HEK293 (cell line): ENCODE measurements at regions not wholly inside any gene's neighbourhood (a gene's known extent, or its start where the extent isn't known, plus 50 kb on each side); places are given as distances from the start of the nearest gene placed in this dataset.

Experiments
- CTCF ChIP-seq: fragments of 450-650 bp; formaldehyde crosslinking; IDR thresholded peaks from 2 replicates; pipeline ENCODE4 v1.5.1; 2016; ENCODE audit warnings: missing biosample characterization, missing genetic modification characterization
- GFI1B ChIP-seq: fragments of 450-650 bp; formaldehyde crosslinking; IDR thresholded peaks from 2 replicates; pipeline ENCODE4 v1.5.1; 2016; ENCODE audit warnings: missing biosample characterization, missing genetic modification characterization
- ZBTB11 ChIP-seq: fragments of 450-650 bp; formaldehyde crosslinking; conservative IDR thresholded peaks from 2 replicates; pipeline ENCODE4 v1.5.1; 2016; ENCODE audit warnings: low read depth, missing biosample characterization, missing genetic modification characterization
- ZNF324 ChIP-seq: fragments of 450-650 bp; formaldehyde crosslinking; IDR thresholded peaks from 2 replicates; pipeline ENCODE4 v1.5.1; 2016; ENCODE audit warnings: missing biosample characterization, missing genetic modification characterization
- ZNF398 ChIP-seq: fragments of 450-650 bp; formaldehyde crosslinking; IDR thresholded peaks from 2 replicates; pipeline ENCODE4 v1.5.1; 2017; ENCODE audit warnings: missing biosample characterization, missing genetic modification characterization
- ZNF768 ChIP-seq: fragments of 450-650 bp; formaldehyde crosslinking; IDR thresholded peaks from 2 replicates; pipeline ENCODE4 v1.5.1; 2018; ENCODE audit warnings: missing biosample characterization, mild to moderate bottlenecking, missing genetic modification characterization
- ZSCAN23 ChIP-seq: fragments of 450-650 bp; formaldehyde crosslinking; IDR thresholded peaks from 2 replicates; pipeline ENCODE4 v1.5.1; 2016; ENCODE audit warnings: missing biosample characterization, missing genetic modification characterization

GRCh38 chr12:126384026-126384564 is 1318.9 kb downstream of the AACS start:
- no peak for TF ChIP-seq CTCF
- TF ChIP-seq ZNF324 = no peak
- TF ChIP-seq ZNF398 = no peak
- no peak for TF ChIP-seq ZNF768 (tag by site-specific recombination)
- no peak for TF ChIP-seq GFI1B
- TF ChIP-seq ZBTB11 = no peak
- TF ChIP-seq ZSCAN23 = no peak
